IMR-90 (cell line): ENCODE measurements at regions not wholly inside any gene's neighbourhood (a gene's known extent, or its start where the extent isn't known, plus 50 kb on each side); places are given as distances from the start of the nearest gene placed in this dataset.

Source experiments
- ATAC-seq: fragments of 200-7000 bp; cut with Tn5 transposase; 2 replicates; pipeline ENCODE4 v1.9.1; 2020; ENCODE audit warnings: low read depth, mild to moderate bottlenecking, moderate library complexity
- BruUV-seq: library from RNA; stranded (reverse); fragments of 400-500 nt; replicated peaks from 2 replicates; lab custom pipeline; 2021; lab: Mats Ljungman, UMichigan
- CTCF ChIA-PET: fragments of 300-600 bp; formaldehyde crosslinking; extraction: SDS; loops from one replicate; lab custom pipeline; 2021; ENCODE audit warnings: antibody characterized with exemption; lab: Yijun Ruan, JAX
- POLR2A ChIA-PET: fragments of 300-600 bp; sonication (Branson Sonifier 250); formaldehyde crosslinking; loops from one replicate; lab custom pipeline; 2022; ENCODE audit warnings: antibody characterized with exemption; ENCODE audit not compliant: unreplicated experiment; lab: Charles Lee
- DNase-seq: peaks from one replicate; pipeline ENCODE4 v3.0.0; 2013
- H2AFZ ChIP-seq: replicated peaks from 2 replicates; pipeline ENCODE3; 2013; ENCODE audit warnings: low read length, mild to moderate bottlenecking; ENCODE audit not compliant: poor library complexity
- H2AK5ac ChIP-seq: 2 replicates; pipeline ENCODE4 v1.6.1; 2013; ENCODE audit warnings: low read depth, low read length, inconsistent platforms
- H2AK9ac ChIP-seq: replicated peaks from 2 replicates; pipeline ENCODE3; 2013; ENCODE audit warnings: mild to moderate bottlenecking, low read depth, low read length, moderate library complexity; ENCODE audit not compliant: poor library complexity
- H2BK120ac ChIP-seq: 2 replicates; pipeline ENCODE4 v1.6.1; 2013; ENCODE audit warnings: low read depth, low read length, inconsistent platforms
- H2BK15ac ChIP-seq: 3 replicates; pipeline ENCODE4 v1.6.1; 2013; ENCODE audit warnings: low read depth, low read length, inconsistent platforms
- H2BK20ac ChIP-seq: 2 replicates; pipeline ENCODE4 v1.6.1; 2013; ENCODE audit warnings: low read depth, mild to moderate bottlenecking, inconsistent platforms, low read length, moderate library complexity
- H2BK5ac ChIP-seq: 2 replicates; pipeline ENCODE4 v1.6.1; 2013; ENCODE audit warnings: mild to moderate bottlenecking, low read depth, low read length, inconsistent platforms; ENCODE audit not compliant: poor library complexity, severe bottlenecking
- H3K14ac ChIP-seq: replicated peaks from 2 replicates; pipeline ENCODE4 v1.6.1; 2013; ENCODE audit warnings: low read depth, low read length, inconsistent platforms
- H3K18ac ChIP-seq: 2 replicates; pipeline ENCODE4 v1.6.1; 2013; ENCODE audit warnings: low read depth, low read length, control low read depth
- H3K23ac ChIP-seq: 2 replicates; pipeline ENCODE4 v1.6.1; 2013; ENCODE audit warnings: low read depth, low read length, inconsistent platforms
- H3K27ac ChIP-seq: 2 replicates; pipeline ENCODE4 v1.5.1; 2013; ENCODE audit warnings: mild to moderate bottlenecking, control low read depth, low read length; ENCODE audit not compliant: insufficient read depth
- H3K27me3 ChIP-seq: 2 replicates; pipeline ENCODE4 v1.6.1; 2013; ENCODE audit warnings: low read length; ENCODE audit not compliant: control insufficient read depth, insufficient read depth
- H3K36me3 ChIP-seq: 2 replicates; pipeline ENCODE4 v1.6.1; 2013; ENCODE audit warnings: low read length, mixed read lengths; ENCODE audit not compliant: control insufficient read depth, insufficient read depth
- H3K4ac ChIP-seq: 2 replicates; pipeline ENCODE4 v1.6.1; 2013; ENCODE audit warnings: low read depth, low read length, inconsistent platforms
- H3K4me1 ChIP-seq: 2 replicates; pipeline ENCODE4 v1.6.1; 2013; ENCODE audit warnings: low read length, mixed read lengths; ENCODE audit not compliant: control insufficient read depth, insufficient read depth
- H3K4me2 ChIP-seq: 2 replicates; pipeline ENCODE4 v1.6.1; 2013; ENCODE audit warnings: low read depth, mild to moderate bottlenecking, control low read depth, low read length, moderate library complexity
- H3K4me3 ChIP-seq: 2 replicates; pipeline ENCODE4 v1.5.1; 2013; ENCODE audit warnings: low read depth, mild to moderate bottlenecking, control low read depth, low read length, moderate library complexity; ENCODE audit not compliant: insufficient read depth
- H3K56ac ChIP-seq: 2 replicates; pipeline ENCODE4 v1.6.1; 2013; ENCODE audit warnings: low read length, inconsistent platforms; ENCODE audit not compliant: insufficient read depth; ENCODE audit errors: extremely low read depth
- H3K79me1 ChIP-seq, 2 experiments: 2 replicates each; pipeline ENCODE4 v1.6.1; 2013; ENCODE audit warnings: low read length in 2 of 2, inconsistent platforms in 1 of 2, low read depth in 1 of 2
- H3K9ac ChIP-seq: 2 replicates; pipeline ENCODE4 v1.6.1; 2013; ENCODE audit warnings: low read depth, low read length, control low read depth
- H3K9me1 ChIP-seq: 2 replicates; pipeline ENCODE4 v1.6.1; 2013; ENCODE audit warnings: low read length, inconsistent platforms; ENCODE audit not compliant: insufficient read depth
- H3K9me3 ChIP-seq: 2 replicates; pipeline ENCODE4 v1.6.1; 2013; ENCODE audit warnings: low read length; ENCODE audit not compliant: control insufficient read depth, insufficient read depth
- H4K20me1 ChIP-seq: 2 replicates; pipeline ENCODE4 v1.6.1; 2013; ENCODE audit warnings: low read length, inconsistent platforms; ENCODE audit not compliant: insufficient read depth
- H4K5ac ChIP-seq: 2 replicates; pipeline ENCODE4 v1.6.1; 2013; ENCODE audit warnings: mild to moderate bottlenecking, low read depth, low read length, control low read depth
- H4K8ac ChIP-seq, 2 experiments: 2 replicates each; pipeline ENCODE4 v1.6.1; 2013; ENCODE audit warnings: low read depth in 2 of 2, low read length in 2 of 2, control low read depth in 1 of 2, inconsistent platforms in 1 of 2
- H4K91ac ChIP-seq: 2 replicates; pipeline ENCODE4 v1.6.1; 2013; ENCODE audit warnings: low read depth, low read length, inconsistent platforms; ENCODE audit not compliant: insufficient read depth
- MAFK ChIP-seq: IDR thresholded peaks from 2 replicates; pipeline ENCODE4 v1.6.1; 2012; ENCODE audit warnings: low read depth, low read length, improper control_type of control experiment
- RAD21 ChIP-seq: IDR thresholded peaks from 2 replicates; pipeline ENCODE4 v1.6.1; 2012; ENCODE audit warnings: low read length, improper control_type of control experiment
- RCOR1 ChIP-seq: IDR thresholded peaks from 2 replicates; pipeline ENCODE4 v1.6.1; 2012; ENCODE audit warnings: mild to moderate bottlenecking, low read length, improper control_type of control experiment; ENCODE audit not compliant: insufficient replicate concordance
- RFX5 ChIP-seq: IDR thresholded peaks from 2 replicates; pipeline ENCODE4 v1.8.0; 2012; ENCODE audit warnings: low read depth, mild to moderate bottlenecking, low read length, moderate library complexity
- WGBS, 2 experiments: methylation state at CpG; one replicate each; pipeline versions ENCODE4 v1.1.5 to v1.1.7; 2013; ENCODE audit warnings: missing lambda C conversion rate in 2 of 2; ENCODE audit not compliant: insufficient read length in 1 of 2; ENCODE audit errors: extremely low coverage in 2 of 2; 5-methylcytosine and 5-hydroxymethylcytosine counted together
- dilution Hi-C: fragments of 300-500 bp; cut with HindIII; formaldehyde crosslinking; loops from one replicate; pipeline ENCODE4 v1.14.3; 2018; ENCODE audit warnings: low sequenced_read_pairs; ENCODE audit not compliant: unreplicated experiment
- in situ Hi-C: fragments of 300-500 bp; cut with MboI; formaldehyde crosslinking; loops from 3 replicates; pipeline ENCODE4 v1.14.3; 2019; ENCODE audit warnings: low sequenced_read_pairs, inconsistent platforms, mixed read lengths
- intact Hi-C: fragments of 100-400 bp; cut with micrococcal nuclease; formaldehyde crosslinking; loops from 2 replicates; pipeline ENCODE4 v1.10.0; 2022
- TF ChIP-seq, protein P1 (sequence below): fragments of 150-350 bp; IDR thresholded peaks from 2 replicates; pipeline ENCODE4 v1.6.1; 2017; ENCODE audit warnings: mild to moderate bottlenecking, antibody characterized with exemption, low read length, low read depth

DNA sequence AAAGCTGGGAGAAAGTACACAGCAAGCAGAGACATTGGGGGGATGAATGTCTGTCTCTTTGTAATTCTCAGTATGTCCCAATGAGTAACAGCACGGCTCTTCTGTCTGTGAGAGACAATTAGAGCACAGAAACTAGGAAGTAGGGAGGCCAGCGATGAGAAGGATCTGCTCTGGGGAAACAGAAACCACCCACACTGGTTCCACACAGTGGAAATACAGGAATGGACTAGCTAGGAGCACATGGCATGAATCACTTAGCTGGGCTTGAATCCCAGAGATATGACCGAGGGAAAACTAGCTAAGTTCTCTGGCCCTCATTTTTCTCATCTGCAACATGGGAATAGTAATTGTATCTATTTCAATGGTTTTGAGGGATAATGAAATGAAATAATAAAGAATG lies 895.9 kb downstream of the TLE4 start:
- no peak overlapping the region for H2BK15ac ChIP-seq
- H3K9me1 ChIP-seq: no peaks in the 10 kb centered on the region
- in situ Hi-C loops (no loop called here), intact Hi-C loops (loop anchor here (2.0 kb wide), 1 partner anchor 49 kb away; no protein-coding TSS in a partner anchor), dilution Hi-C loops (no loop called here)
- H4K8ac ChIP-seq: no peak overlapping the region
- no peak overlapping the region for H3K56ac ChIP-seq
- H3K9ac ChIP-seq: no peak overlapping the region
- TF ChIP-seq RFX5 (no peak), MAFK (no peak), RAD21 (no peak), RCOR1 (no peak)
- TF ChIP-seq, protein P1, sequence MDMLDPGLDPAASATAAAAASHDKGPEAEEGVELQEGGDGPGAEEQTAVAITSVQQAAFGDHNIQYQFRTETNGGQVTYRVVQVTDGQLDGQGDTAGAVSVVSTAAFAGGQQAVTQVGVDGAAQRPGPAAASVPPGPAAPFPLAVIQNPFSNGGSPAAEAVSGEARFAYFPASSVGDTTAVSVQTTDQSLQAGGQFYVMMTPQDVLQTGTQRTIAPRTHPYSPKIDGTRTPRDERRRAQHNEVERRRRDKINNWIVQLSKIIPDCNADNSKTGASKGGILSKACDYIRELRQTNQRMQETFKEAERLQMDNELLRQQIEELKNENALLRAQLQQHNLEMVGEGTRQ: no peak
- H3K36me3 ChIP-seq: no peaks in the 10 kb centered on the region
- H4K91ac ChIP-seq: no peak overlapping the region
- POLR2A ChIA-PET: no interaction called here
- no peak overlapping the region for H3K27ac ChIP-seq
- H3K27me3 ChIP-seq: no peaks in the 10 kb centered on the region
- CTCF ChIA-PET: no interaction called here
- no peaks in the 10 kb centered on the region for H3K9me3 ChIP-seq
- H3K4ac ChIP-seq: no peak overlapping the region
- H3K4me2 ChIP-seq: no peak overlapping the region
- H2AK5ac ChIP-seq: no peak overlapping the region
- BruUV-seq: no TSS peak
- DNase-seq (peak; percentile 26), ATAC-seq (no peak)
- WGBS, 2 experiments: no CpG with 5 or more reads among the region's 3 CpGs
- H3K14ac ChIP-seq: no peak overlapping the region
- H3K23ac ChIP-seq: no peak overlapping the region
- no peak overlapping the region for H3K4me3 ChIP-seq
- H2BK120ac ChIP-seq: no peak overlapping the region
- H4K20me1 ChIP-seq: no peaks in the 10 kb centered on the region
- no peak overlapping the region for H4K5ac ChIP-seq
- H2BK5ac ChIP-seq: no peak overlapping the region
- H3K79me1 ChIP-seq: no peaks in the 10 kb centered on the region
- no peak overlapping the region for H2AK9ac ChIP-seq
- no peak overlapping the region for H2AFZ ChIP-seq
- H2BK20ac ChIP-seq: no peak overlapping the region
- no peak overlapping the region for H3K18ac ChIP-seq
- no peaks in the 10 kb centered on the region for H3K4me1 ChIP-seq
